PFSK-1 (cell line): ENCODE measurements at regions not wholly inside any gene's neighbourhood (a gene's known extent, or its start where the extent isn't known, plus 50 kb on each side); places are given as distances from the start of the nearest gene placed in this dataset.

Experiments
- FOXP2 ChIP-seq: optimal IDR thresholded peaks from 2 replicates; pipeline ENCODE3; 2011; ENCODE audit warnings: borderline replicate concordance, control low read depth, inconsistent platforms; ENCODE audit not compliant: insufficient read depth; ENCODE audit errors: extremely low read length, extremely low read depth
- POLR2AphosphoS5 ChIP-seq: IDR thresholded peaks from 2 replicates; pipeline ENCODE4 v1.6.1; 2012; ENCODE audit warnings: low read depth, mild to moderate bottlenecking, control low read depth, low read length, moderate library complexity
- REST ChIP-seq, 2 experiments: IDR thresholded peaks; 2 replicates each; pipeline versions ENCODE4 v1.6.1 to v1.8.0; 2011 to 2012; ENCODE audit warnings: low read depth in 2 of 2, low read length in 2 of 2, control low read depth in 1 of 2, inconsistent platforms in 1 of 2, mild to moderate bottlenecking in 1 of 2, moderate library complexity in 1 of 2; ENCODE audit not compliant: insufficient read depth in 1 of 2
- SIN3A ChIP-seq: IDR thresholded peaks from 2 replicates; pipeline ENCODE4 v1.6.1; 2012; ENCODE audit warnings: mild to moderate bottlenecking, low read length, moderate library complexity, borderline replicate concordance; ENCODE audit not compliant: insufficient read depth
- TAF1 ChIP-seq: IDR thresholded peaks from 2 replicates; pipeline ENCODE4 v1.6.1; 2012; ENCODE audit warnings: low read length, control low read depth, borderline replicate concordance; ENCODE audit not compliant: insufficient read depth

GRCh38 chr7:51428217-51428887 is 111.7 kb upstream of the COBL start:
- TF ChIP-seq FOXP2: no peak

- TF ChIP-seq TAF1 (no peak), POLR2AphosphoS5 (no peak), FOXP2 (no peak), SIN3A (no peak), REST (IDR thresholded peaks at IDR 0.05; ENCODE audit: insufficient read depth in 1 of 2, low read depth in 2 of 2, low read length in 2 of 2) (no peak)
Observed at GRCh38 chr7:51426163-51426562, 109.6 kb upstream of the COBL start.

GRCh38 chr7:51409934-51410333 is 93.3 kb upstream of the COBL start:
- peak in 1 of 2 experiments; percentile 72; a peak in 1 of 4 replicates for TF ChIP-seq REST (IDR thresholded peaks at IDR 0.05; ENCODE audit: insufficient read depth in 1 of 2, low read depth in 2 of 2, low read length in 2 of 2)

GRCh38 chr7:51397608-51398007 is 81.0 kb upstream of the COBL start:
- peak; percentile 22 to 85; a peak in 2 of 4 replicates for TF ChIP-seq REST (IDR thresholded peaks at IDR 0.05; ENCODE audit: insufficient read depth in 1 of 2, low read depth in 2 of 2, low read length in 2 of 2)

- TF ChIP-seq TAF1 (no peak), FOXP2 (no peak), SIN3A (no peak), POLR2AphosphoS5 (no peak), REST (IDR thresholded peaks at IDR 0.05; ENCODE audit: insufficient read depth in 1 of 2, low read depth in 2 of 2, low read length in 2 of 2) (no peak)
Observed at GRCh38 chr7:51376420-51377092, 59.9 kb upstream of the COBL start.

GRCh38 chr7:51374936-51375335 is 58.3 kb upstream of the COBL start:
- no peak for TF ChIP-seq POLR2AphosphoS5
- no peak for TF ChIP-seq FOXP2
- TF ChIP-seq SIN3A: no peak
